ENCODE measurements at regions not wholly inside any gene's neighbourhood (a gene's known extent, or its start where the extent isn't known, plus 50 kb on each side); places are given as distances from the start of the nearest gene placed in this dataset.

DNA sequence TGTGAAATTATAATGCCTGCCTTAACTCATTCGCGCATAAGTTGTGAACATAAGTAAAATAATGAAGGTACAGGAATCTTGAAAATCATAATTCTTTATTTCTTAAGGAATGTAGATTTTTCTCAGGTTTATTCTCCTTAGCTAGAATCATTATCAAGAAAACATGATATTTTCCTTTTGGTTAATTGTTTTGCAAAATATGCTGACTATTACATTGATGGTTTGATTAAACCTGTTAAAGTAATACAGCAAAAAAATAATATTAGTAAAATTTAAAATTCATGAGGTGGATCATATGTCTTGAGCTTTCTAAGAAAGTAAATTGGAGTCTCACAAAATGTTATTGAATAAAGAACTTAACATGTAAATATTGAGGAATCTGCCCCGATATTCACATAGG is 178.7 kb upstream of the TRAM1L1 start:
- H3K4me1 Mint-ChIP-seq (ENCODE audit: unreplicated experiment) = no peaks in the 10 kb centered on the region
- no peak overlapping the region for H3K27ac Mint-ChIP-seq (ENCODE audit: unreplicated experiment)
- H3K27me3 Mint-ChIP-seq (ENCODE audit: unreplicated experiment) = peaks cover 2% of the 10 kb centered on the region
- H3K4me3 Mint-ChIP-seq (ENCODE audit: unreplicated experiment) = no peak overlapping the region
- TF ChIP-seq CTCF (IDR thresholded peaks at IDR 0.05) = no peak
- no peaks in the 10 kb centered on the region for H3K9me3 Mint-ChIP-seq (ENCODE audit: unreplicated experiment)
- no peaks in the 10 kb centered on the region for H3K36me3 Mint-ChIP-seq (ENCODE audit: unreplicated experiment)
- no peak for DNase-seq (ENCODE audit: extremely low spot score, unreplicated experiment)

GRCh38 chr4:117267317-117267716 is 181.9 kb upstream of the TRAM1L1 start:
- Mint-ChIP-seq H3K9me3 (ENCODE audit: unreplicated experiment) (no peaks in the 10 kb centered on the region), H3K36me3 (ENCODE audit: unreplicated experiment) (no peaks in the 10 kb centered on the region), H3K27me3 (ENCODE audit: unreplicated experiment) (no peaks in the 10 kb centered on the region)

DNA sequence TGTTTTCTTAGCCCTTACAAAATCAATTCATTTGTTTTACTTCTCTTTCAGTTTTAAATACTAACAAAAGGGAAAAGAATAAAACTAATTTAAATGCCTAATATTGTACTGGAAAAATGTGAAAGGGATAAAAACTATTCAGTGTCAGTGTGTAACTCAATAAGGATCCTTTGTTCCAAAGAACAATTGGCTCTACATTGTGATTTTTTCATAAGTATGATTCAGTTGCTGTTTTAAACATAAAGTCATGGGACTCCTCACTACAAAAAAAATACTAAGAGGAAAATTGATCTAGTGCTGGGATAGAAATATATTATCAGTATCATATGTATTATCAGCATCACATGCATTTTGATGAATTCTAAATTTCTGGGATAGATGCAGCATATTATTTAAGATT is 199.4 kb upstream of the TRAM1L1 start:
- no peaks in the 10 kb centered on the region for H3K36me3 Mint-ChIP-seq (ENCODE audit: unreplicated experiment)
- no peaks in the 10 kb centered on the region for H3K9me3 Mint-ChIP-seq (ENCODE audit: unreplicated experiment)
- H3K27me3 Mint-ChIP-seq (ENCODE audit: unreplicated experiment) = no peaks in the 10 kb centered on the region
- no peak overlapping the region for H3K4me3 Mint-ChIP-seq (ENCODE audit: unreplicated experiment)
- H3K27ac Mint-ChIP-seq (ENCODE audit: unreplicated experiment) = no peak overlapping the region
- H3K4me1 Mint-ChIP-seq (ENCODE audit: unreplicated experiment) = no peaks in the 10 kb centered on the region
- TF ChIP-seq CTCF (IDR thresholded peaks at IDR 0.05) = no peak
- no peak for DNase-seq (ENCODE audit: extremely low spot score, unreplicated experiment)

More at GRCh38 chr4:117267317-117267716, 181.9 kb upstream of the TRAM1L1 start:
- no peaks in the 10 kb centered on the region for H3K4me1 Mint-ChIP-seq (ENCODE audit: unreplicated experiment)
- no peak overlapping the region for H3K27ac Mint-ChIP-seq (ENCODE audit: unreplicated experiment)
- DNase-seq (ENCODE audit: extremely low spot score, unreplicated experiment) = no peak
- no peak for TF ChIP-seq CTCF (IDR thresholded peaks at IDR 0.05)
- H3K4me3 Mint-ChIP-seq (ENCODE audit: unreplicated experiment) = no peak overlapping the region

DNA sequence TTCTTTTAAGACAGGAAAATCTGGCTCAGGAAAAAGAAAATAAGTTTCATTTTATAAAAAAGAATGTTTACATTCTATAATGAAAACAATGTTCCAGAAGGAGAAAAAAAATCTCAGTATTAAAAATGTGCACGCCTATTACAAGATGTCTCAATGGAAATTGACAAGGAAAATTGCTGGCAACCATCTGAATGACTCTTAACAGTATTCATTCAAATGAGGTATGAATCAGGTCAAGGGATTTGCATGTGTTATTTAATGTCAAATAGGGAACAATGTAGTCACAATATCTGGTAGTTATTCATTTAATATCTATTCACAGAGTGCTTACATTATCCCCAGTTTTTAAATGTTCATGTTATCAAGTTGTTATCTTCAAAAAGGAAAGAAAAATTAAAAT is 208.4 kb upstream of the TRAM1L1 start:
- Mint-ChIP-seq H3K27ac (ENCODE audit: unreplicated experiment) (no peak overlapping the region), H3K36me3 (ENCODE audit: unreplicated experiment) (no peaks in the 10 kb centered on the region), H3K9me3 (ENCODE audit: unreplicated experiment) (peaks cover 3% of the 10 kb centered on the region), H3K4me1 (ENCODE audit: unreplicated experiment) (peaks cover 18% of the 10 kb centered on the region), H3K4me3 (ENCODE audit: unreplicated experiment) (no peak overlapping the region), H3K27me3 (ENCODE audit: unreplicated experiment) (no peaks in the 10 kb centered on the region)
- no peak for DNase-seq (ENCODE audit: extremely low spot score, unreplicated experiment)
- no peak for TF ChIP-seq CTCF (IDR thresholded peaks at IDR 0.05)

- Mint-ChIP-seq H3K4me3 (ENCODE audit: unreplicated experiment) (no peak overlapping the region), H3K4me1 (ENCODE audit: unreplicated experiment) (no peaks in the 10 kb centered on the region), H3K36me3 (ENCODE audit: unreplicated experiment) (no peaks in the 10 kb centered on the region), H3K27me3 (ENCODE audit: unreplicated experiment) (peaks cover 2% of the 10 kb centered on the region), H3K27ac (ENCODE audit: unreplicated experiment) (no peak overlapping the region), H3K9me3 (ENCODE audit: unreplicated experiment) (peaks cover under 1% of the 10 kb centered on the region)
- no peak for TF ChIP-seq CTCF (IDR thresholded peaks at IDR 0.05)
- DNase-seq (ENCODE audit: extremely low spot score, unreplicated experiment) = no peak
Observed at GRCh38 chr4:117302226-117302625, 216.8 kb upstream of the TRAM1L1 start.
